T-helper 2 cell (primary cell): ENCODE measurements at regions not wholly inside any gene's neighbourhood (a gene's known extent, or its start where the extent isn't known, plus 50 kb on each side); places are given as distances from the start of the nearest gene placed in this dataset.
"Not testable (repeated sequence)": the region's sequence is repeated elsewhere in the genome, so short reads cannot be mapped to it uniquely, and the experiment has no call there.

Experiments
- DNase-seq, 5 experiments: peaks; one replicate each; pipeline versions ENCODE4 v3.0.0 to v3.0.0-alpha.2; 2012 to 2022

GRCh38 chr1:70674941-70675685 is 264.0 kb downstream of the CTH start:
- DNase-seq, result no peak

- peak in 1 of 5 experiments; percentile 31 for DNase-seq
Measured at GRCh38 chr1:70675737-70676156, 264.7 kb downstream of the CTH start.

GRCh38 chr1:70685300-70686286 is 274.5 kb downstream of the CTH start:
- peak in 1 of 5 experiments; percentile 60 for DNase-seq

GRCh38 chr1:70688580-70688979 is 277.5 kb downstream of the CTH start:
- no peak for DNase-seq

- no peak for DNase-seq
Measured at GRCh38 chr1:70706381-70707037, 295.4 kb downstream of the CTH start.

GRCh38 chr1:70707214-70707613 is 296.1 kb downstream of the CTH start:
- DNase-seq, result no peak

GRCh38 chr1:70714149-70714548 is 303.1 kb downstream of the CTH start:
- no peak for DNase-seq

GRCh38 chr1:70717211-70717610 is 306.1 kb downstream of the CTH start:
- DNase-seq, result no peak

- no peak for DNase-seq
Measured at GRCh38 chr1:70717656-70718055, 306.6 kb downstream of the CTH start.

GRCh38 chr1:70718086-70718630 is 307.1 kb downstream of the CTH start:
- DNase-seq, result no peak

- DNase-seq, result no peak
Measured at GRCh38 chr1:70719154-70719553, 308.1 kb downstream of the CTH start.

- no peak for DNase-seq
Measured at GRCh38 chr1:70720109-70720508, 309.0 kb downstream of the CTH start.

- DNase-seq, result no peak
Measured at GRCh38 chr1:70720521-70720920, 309.5 kb downstream of the CTH start.

GRCh38 chr1:70727886-70728489 is 316.9 kb downstream of the CTH start:
- DNase-seq, result no peak

GRCh38 chr1:70736518-70736917 is 311.1 kb downstream of the PTGER3 start:
- not testable (repeated sequence) for DNase-seq

- no peak for DNase-seq
Measured at GRCh38 chr1:70737125-70737524, 310.5 kb downstream of the PTGER3 start.

- no peak for DNase-seq
Measured at GRCh38 chr1:70738624-70739023, 309.0 kb downstream of the PTGER3 start.

- no peak for DNase-seq
Measured at GRCh38 chr1:70745199-70745598, 302.4 kb downstream of the PTGER3 start.

- DNase-seq, result not testable (repeated sequence)
Measured at GRCh38 chr1:70746062-70746461, 301.6 kb downstream of the PTGER3 start.

- DNase-seq, result not testable (repeated sequence)
Measured at GRCh38 chr1:70747123-70747522, 300.5 kb downstream of the PTGER3 start.

- peak in 1 of 5 experiments; percentile 38 for DNase-seq
Measured at GRCh38 chr1:70751676-70752287, 295.8 kb downstream of the PTGER3 start.

- no peak for DNase-seq
Measured at GRCh38 chr1:70754701-70755100, 292.9 kb downstream of the PTGER3 start.
